ENCODE measurements at regions not wholly inside any gene's neighbourhood (a gene's known extent, or its start where the extent isn't known, plus 50 kb on each side); places are given as distances from the start of the nearest gene placed in this dataset.

DNA sequence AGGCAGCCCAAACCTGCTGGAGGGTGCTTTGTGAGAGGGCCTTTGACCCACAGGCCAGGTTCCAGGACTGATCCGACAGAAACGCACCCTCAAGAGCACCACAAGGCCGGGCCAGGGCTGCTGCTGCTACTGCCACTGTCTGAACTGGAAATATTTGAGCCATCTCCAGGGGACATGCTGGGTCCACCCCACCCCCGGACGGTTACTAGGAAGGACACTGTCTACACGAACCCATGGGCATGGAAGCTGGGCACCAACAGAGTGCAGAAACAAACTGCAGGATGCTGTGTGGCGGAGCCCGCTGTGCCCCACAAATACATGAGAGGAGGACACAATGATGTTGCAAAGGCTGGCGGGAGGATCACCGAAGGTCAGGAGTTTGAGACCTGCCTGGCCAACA lies 283.7 kb downstream of the CTTN start:
- no peak for DNase-seq
- H3K27ac Mint-ChIP-seq (ENCODE audit: unreplicated experiment) = no peak overlapping the region
- Histone ChIP-seq H3K4me3 (ENCODE audit: low read depth, low read length) (no peak overlapping the region), H3K4me1 (no peaks in the 10 kb centered on the region), H3K36me3 (ENCODE audit: control insufficient read depth, insufficient read depth, low read length) (no peaks in the 10 kb centered on the region), H3K27me3 (replicated peaks; ENCODE audit: control insufficient read depth, insufficient read depth, low read length) (no peaks in the 10 kb centered on the region), H3K9me3 (no peaks in the 10 kb centered on the region)
- peaks cover 6% of the 10 kb centered on the region for H3K4me1 Mint-ChIP-seq (ENCODE audit: low read depth, unreplicated experiment)
- BruUV-seq (replicated peaks) = no TSS peak
- no peaks in the 10 kb centered on the region for H3K9me3 Mint-ChIP-seq (ENCODE audit: unreplicated experiment)
- no peaks in the 10 kb centered on the region for H3K27me3 Mint-ChIP-seq (ENCODE audit: insufficient read depth, unreplicated experiment)
- H3K36me3 Mint-ChIP-seq (ENCODE audit: insufficient read depth, unreplicated experiment) = peaks cover 52% of the 10 kb centered on the region
- H3K4me3 Mint-ChIP-seq (ENCODE audit: unreplicated experiment) = no peak overlapping the region
- intact Hi-C loops (cut with micrococcal nuclease; ENCODE audit: unreplicated experiment) = no loop called here
- POLR2A ChIA-PET = no interaction called here
- TF ChIP-seq, protein P1, sequence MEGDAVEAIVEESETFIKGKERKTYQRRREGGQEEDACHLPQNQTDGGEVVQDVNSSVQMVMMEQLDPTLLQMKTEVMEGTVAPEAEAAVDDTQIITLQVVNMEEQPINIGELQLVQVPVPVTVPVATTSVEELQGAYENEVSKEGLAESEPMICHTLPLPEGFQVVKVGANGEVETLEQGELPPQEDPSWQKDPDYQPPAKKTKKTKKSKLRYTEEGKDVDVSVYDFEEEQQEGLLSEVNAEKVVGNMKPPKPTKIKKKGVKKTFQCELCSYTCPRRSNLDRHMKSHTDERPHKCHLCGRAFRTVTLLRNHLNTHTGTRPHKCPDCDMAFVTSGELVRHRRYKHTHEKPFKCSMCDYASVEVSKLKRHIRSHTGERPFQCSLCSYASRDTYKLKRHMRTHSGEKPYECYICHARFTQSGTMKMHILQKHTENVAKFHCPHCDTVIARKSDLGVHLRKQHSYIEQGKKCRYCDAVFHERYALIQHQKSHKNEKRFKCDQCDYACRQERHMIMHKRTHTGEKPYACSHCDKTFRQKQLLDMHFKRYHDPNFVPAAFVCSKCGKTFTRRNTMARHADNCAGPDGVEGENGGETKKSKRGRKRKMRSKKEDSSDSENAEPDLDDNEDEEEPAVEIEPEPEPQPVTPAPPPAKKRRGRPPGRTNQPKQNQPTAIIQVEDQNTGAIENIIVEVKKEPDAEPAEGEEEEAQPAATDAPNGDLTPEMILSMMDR (IDR thresholded peaks at IDR 0.05; ENCODE audit: insufficient read depth in 1 of 2, low read depth in 1 of 2, low read length in 1 of 2, severe bottlenecking in 1 of 2, unreplicated experiment in 1 of 2) = no peak
- CTCF ChIA-PET = no interaction called here

- DNase-seq = no peak
- TF ChIP-seq, protein P1 (IDR thresholded peaks at IDR 0.05; ENCODE audit: insufficient read depth in 1 of 2, low read depth in 1 of 2, low read length in 1 of 2, severe bottlenecking in 1 of 2, unreplicated experiment in 1 of 2) = no peak
- Mint-ChIP-seq H3K27me3 (ENCODE audit: insufficient read depth, unreplicated experiment) (no peaks in the 10 kb centered on the region), H3K4me3 (ENCODE audit: unreplicated experiment) (no peak overlapping the region), H3K9me3 (ENCODE audit: unreplicated experiment) (no peaks in the 10 kb centered on the region), H3K4me1 (ENCODE audit: low read depth, unreplicated experiment) (peaks cover 6% of the 10 kb centered on the region), H3K27ac (ENCODE audit: unreplicated experiment) (no peak overlapping the region), H3K36me3 (ENCODE audit: insufficient read depth, unreplicated experiment) (peaks cover 48% of the 10 kb centered on the region)
- no peak overlapping the region for H3K4me3 ChIP-seq (ENCODE audit: low read depth, low read length)
- no peaks in the 10 kb centered on the region for H3K27me3 ChIP-seq (replicated peaks; ENCODE audit: control insufficient read depth, insufficient read depth, low read length)
- no peaks in the 10 kb centered on the region for H3K36me3 ChIP-seq (ENCODE audit: control insufficient read depth, insufficient read depth, low read length)
- BruUV-seq (replicated peaks) = no TSS peak
- POLR2A ChIA-PET = no interaction called here
- no peaks in the 10 kb centered on the region for H3K9me3 ChIP-seq
- H3K4me1 ChIP-seq = peaks cover under 1% of the 10 kb centered on the region
- intact Hi-C loops (cut with micrococcal nuclease; ENCODE audit: unreplicated experiment) = no loop called here
- CTCF ChIA-PET = no interaction called here
Measured at GRCh38 chr11:70682760-70683159, 284.4 kb downstream of the CTTN start.

- no TSS peak for BruUV-seq (replicated peaks)
Measured at GRCh38 chr11:70687716-70688115, 289.4 kb downstream of the CTTN start.

More at GRCh38 chr11:70687716-70688115, 289.4 kb downstream of the CTTN start:
- no peak for DNase-seq
- ChIA-PET CTCF (no interaction called here), POLR2A (no interaction called here)
- Histone ChIP-seq H3K4me3 (ENCODE audit: low read depth, low read length) (no peak overlapping the region), H3K4me1 (peaks cover 8% of the 10 kb centered on the region), H3K27me3 (replicated peaks; ENCODE audit: control insufficient read depth, insufficient read depth, low read length) (no peaks in the 10 kb centered on the region), H3K36me3 (ENCODE audit: control insufficient read depth, insufficient read depth, low read length) (0 out of 2 replicates have a peak, but pooled peaks cover 1% of the 10 kb centered on the region), H3K9me3 (no peaks in the 10 kb centered on the region)
- Mint-ChIP-seq H3K4me1 (ENCODE audit: low read depth, unreplicated experiment) (peaks cover 16% of the 10 kb centered on the region), H3K36me3 (ENCODE audit: insufficient read depth, unreplicated experiment) (peaks cover 52% of the 10 kb centered on the region), H3K4me3 (ENCODE audit: unreplicated experiment) (no peak overlapping the region), H3K27me3 (ENCODE audit: insufficient read depth, unreplicated experiment) (no peaks in the 10 kb centered on the region), H3K9me3 (ENCODE audit: unreplicated experiment) (no peaks in the 10 kb centered on the region), H3K27ac (ENCODE audit: unreplicated experiment) (no peak overlapping the region)
- TF ChIP-seq, protein P1 (IDR thresholded peaks at IDR 0.05; ENCODE audit: insufficient read depth in 1 of 2, low read depth in 1 of 2, low read length in 1 of 2, severe bottlenecking in 1 of 2, unreplicated experiment in 1 of 2) = no peak
- intact Hi-C loops (cut with micrococcal nuclease; ENCODE audit: unreplicated experiment) = no loop called here

All from Caco-2 (cell line).